Heart left ventricle (tissue), 16 donors: ENCODE measurements at regions not wholly inside any gene's neighbourhood (a gene's known extent, or its start where the extent isn't known, plus 50 kb on each side); places are given as distances from the start of the nearest gene placed in this dataset.
A peak's percentile ranks its signal among the peaks of the same experiment; 100 is the strongest.

ENCODE experiments used
- ATAC-seq, 4 donors: fragments of 200-7000 bp; cut with Tn5 transposase; one replicate each; pipeline ENCODE4 v1.9.1; 2020 to 2022; ENCODE audit warnings: moderate library complexity in 4 of 4, mild to moderate bottlenecking in 3 of 4, moderate number of reproducible peaks in 1 of 4
- DNase-seq, 5 donors: peaks; one replicate each; pipeline ENCODE4 v3.0.0-alpha.2; 2020
- H3K27ac ChIP-seq, 12 donors: fragments of 200-600 bp; sonication (generic) in 4 of 12; one replicate each; pipeline versions ENCODE4 v1.5.0 to v1.8.0; 2016 to 2022; ENCODE audit warnings: mild to moderate bottlenecking in 2 of 12
- H3K27me3 ChIP-seq, 9 donors: fragments of 200-600 bp; sonication (generic) in 2 of 9; one replicate each; pipeline versions ENCODE4 v1.5.1 to v1.8.0; 2016 to 2022; ENCODE audit warnings: mild to moderate bottlenecking in 3 of 9
- H3K36me3 ChIP-seq, 9 donors: fragments of 200-600 bp; sonication (generic) in 2 of 9; one replicate each; pipeline versions ENCODE4 v1.5.0 to v1.8.0; 2018 to 2022; ENCODE audit warnings: mild to moderate bottlenecking in 2 of 9
- H3K4me1 ChIP-seq, 12 donors: fragments of 200-600 bp; sonication (generic) in 4 of 12; one replicate each; pipeline versions ENCODE4 v1.5.0 to v1.8.0; 2016 to 2022; ENCODE audit warnings: mild to moderate bottlenecking in 3 of 12
- H3K4me3 ChIP-seq, 12 donors: fragments of 200-600 bp; sonication (generic) in 4 of 12; one replicate each; pipeline versions ENCODE4 v1.5.0 to v1.8.0; 2017 to 2022; ENCODE audit warnings: mild to moderate bottlenecking in 9 of 12, moderate library complexity in 4 of 12
- H3K9me3 ChIP-seq, 12 donors: fragments of 200-600 bp; sonication (generic) in 4 of 12; one replicate each; pipeline versions ENCODE4 v1.5.0 to v1.8.0; 2016 to 2022; ENCODE audit warnings: mild to moderate bottlenecking in 1 of 12
- POLR2A ChIP-seq, 2 donors: fragments of 450-650 bp; IDR thresholded peaks; one replicate each; pipeline ENCODE4 v1.6.1; 2017; ENCODE audit warnings: antibody characterized with exemption in 2 of 2, mild to moderate bottlenecking in 2 of 2, moderate library complexity in 2 of 2
- WGBS, 4 donors: extraction: QIAGEN DNeasy Blood & Tissue Kit in 2 of 4; methylation state at CpG; one replicate each; pipeline versions ENCODE4 v1.1.5 to v1.1.7; 2013 to 2018; 5-methylcytosine and 5-hydroxymethylcytosine counted together
- intact Hi-C, 10 donors: fragments of 100-400 bp; cut with DNase I; formaldehyde crosslinking; loops; one replicate each; pipeline versions ENCODE4 v1.11.1 to v1.14.2; 2022
- TF ChIP-seq, protein P1 (sequence below), 12 donors: fragments of 200-600 bp; sonication (generic) in 4 of 12; IDR thresholded peaks; one replicate each; pipeline versions ENCODE4 v1.5.0 to v1.8.0; 2018 to 2022; ENCODE audit warnings: antibody characterized with exemption in 12 of 12, mild to moderate bottlenecking in 5 of 12
- donor health status: ischemic (EF 13 %, LVEDD 7.1; RV severe dilation, severe dysfunction).
- donor health status: healthy with polysubstance abuse.
- donor health status: DM: no; HTN: yes; CAD: no.
- donor health status: DM: no; HTN: no; CAD: no.
- donor health status: ischemic (EF 25% LVEDD 6.9; RV normal size, moderate dysfunction).
- donor health status: ischemic (EF 25% LVEDD 5.7; RV mildly dilated, moderate dysfunction).
- donor health status: healthy.
- donor health status: DM: yes; HTN: yes; CAD: no.
- donor health status: ischemic (EF 35%, LVEDD 5.7; RV mildly dilated, moderate dysfunction).
- donor health status: nonischemic (EF 11% LVEDD 7.7; RV severe dilation, severe dysfunction).
- donor health status: DM: yes; HTN: yes; CAD: no.
- donor health status: PGD.
- donor health status: ischemic (EF 29% LVEDD 5.4; RV normal size, mild dysfunction).
- donor health status: nonischemic (EF 23%, LVEDD 6.1; RV moderate dilation, normal function).

DNA sequence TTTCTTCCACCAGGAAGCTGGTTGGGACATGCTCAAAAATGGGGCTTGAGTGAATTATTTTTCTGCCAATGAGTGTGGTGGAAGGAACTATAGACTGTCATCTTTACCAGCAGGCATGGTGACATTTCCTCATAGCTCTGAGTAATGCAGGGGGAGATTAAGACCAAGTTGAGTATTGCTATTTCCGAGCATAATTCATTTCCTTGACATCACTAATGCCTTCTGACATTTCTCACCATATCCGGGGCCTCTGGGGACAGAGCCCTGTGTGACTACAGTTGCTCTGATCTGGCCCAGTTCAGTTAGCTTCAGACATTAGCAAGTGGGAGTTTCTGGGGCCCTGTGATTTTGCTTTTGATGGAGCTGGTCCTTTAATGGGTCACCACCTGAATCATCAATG lies 410.4 kb downstream of the MEIS1 start:
- intact Hi-C loops = no loop called here
- Histone ChIP-seq H3K36me3 (no peaks in the 10 kb centered on the region), H3K27me3 (no peaks in the 10 kb centered on the region), H3K9me3 (no peaks in the 10 kb centered on the region), H3K4me1 (no peaks in the 10 kb centered on the region), H3K27ac (no peak overlapping the region), H3K4me3 (no peak overlapping the region)
- ATAC-seq = no peak
- TF ChIP-seq, protein P1, sequence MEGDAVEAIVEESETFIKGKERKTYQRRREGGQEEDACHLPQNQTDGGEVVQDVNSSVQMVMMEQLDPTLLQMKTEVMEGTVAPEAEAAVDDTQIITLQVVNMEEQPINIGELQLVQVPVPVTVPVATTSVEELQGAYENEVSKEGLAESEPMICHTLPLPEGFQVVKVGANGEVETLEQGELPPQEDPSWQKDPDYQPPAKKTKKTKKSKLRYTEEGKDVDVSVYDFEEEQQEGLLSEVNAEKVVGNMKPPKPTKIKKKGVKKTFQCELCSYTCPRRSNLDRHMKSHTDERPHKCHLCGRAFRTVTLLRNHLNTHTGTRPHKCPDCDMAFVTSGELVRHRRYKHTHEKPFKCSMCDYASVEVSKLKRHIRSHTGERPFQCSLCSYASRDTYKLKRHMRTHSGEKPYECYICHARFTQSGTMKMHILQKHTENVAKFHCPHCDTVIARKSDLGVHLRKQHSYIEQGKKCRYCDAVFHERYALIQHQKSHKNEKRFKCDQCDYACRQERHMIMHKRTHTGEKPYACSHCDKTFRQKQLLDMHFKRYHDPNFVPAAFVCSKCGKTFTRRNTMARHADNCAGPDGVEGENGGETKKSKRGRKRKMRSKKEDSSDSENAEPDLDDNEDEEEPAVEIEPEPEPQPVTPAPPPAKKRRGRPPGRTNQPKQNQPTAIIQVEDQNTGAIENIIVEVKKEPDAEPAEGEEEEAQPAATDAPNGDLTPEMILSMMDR (IDR thresholded peaks at IDR 0.05) = no peak
- no peak for TF ChIP-seq POLR2A (IDR thresholded peaks at IDR 0.05)
- DNase-seq = no peak
- WGBS, 4 donors = 54 to 69% (median 63%) methylated on average over 2 of the region's 2 CpGs

DNA sequence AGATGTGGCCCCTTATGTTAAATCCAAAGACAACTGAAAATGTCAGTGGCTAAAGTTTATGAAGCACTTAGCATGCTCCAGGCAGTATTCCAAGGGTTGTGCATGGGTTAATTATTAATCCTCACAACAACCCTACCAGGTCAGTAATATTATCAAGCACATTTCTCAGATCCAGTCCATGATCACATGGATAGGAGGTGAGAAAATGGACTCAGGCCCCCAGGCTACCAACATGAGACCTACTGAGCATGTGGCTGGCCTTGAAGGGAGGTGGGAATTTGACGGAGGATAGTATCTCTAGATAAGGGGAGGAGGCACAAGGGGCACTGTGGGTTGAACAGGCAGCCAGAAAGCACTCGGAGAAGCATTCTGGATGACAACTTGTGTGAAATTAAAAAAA lies 412.0 kb downstream of the MEIS1 start:
- intact Hi-C loops = no loop called here
- no peaks in the 10 kb centered on the region for H3K27me3 ChIP-seq
- no peaks in the 10 kb centered on the region for H3K9me3 ChIP-seq
- no peaks in the 10 kb centered on the region for H3K4me1 ChIP-seq
- ATAC-seq (no peak), DNase-seq (no peak)
- TF ChIP-seq POLR2A (IDR thresholded peaks at IDR 0.05) = no peak
- TF ChIP-seq, protein P1 (IDR thresholded peaks at IDR 0.05) = no peak
- no peak overlapping the region for H3K4me3 ChIP-seq
- no peaks in the 10 kb centered on the region for H3K36me3 ChIP-seq
- 61 to 85% (median 71%) methylated on average over 2 of the region's 2 CpGs for WGBS, 4 donors
- no peak overlapping the region for H3K27ac ChIP-seq

DNA sequence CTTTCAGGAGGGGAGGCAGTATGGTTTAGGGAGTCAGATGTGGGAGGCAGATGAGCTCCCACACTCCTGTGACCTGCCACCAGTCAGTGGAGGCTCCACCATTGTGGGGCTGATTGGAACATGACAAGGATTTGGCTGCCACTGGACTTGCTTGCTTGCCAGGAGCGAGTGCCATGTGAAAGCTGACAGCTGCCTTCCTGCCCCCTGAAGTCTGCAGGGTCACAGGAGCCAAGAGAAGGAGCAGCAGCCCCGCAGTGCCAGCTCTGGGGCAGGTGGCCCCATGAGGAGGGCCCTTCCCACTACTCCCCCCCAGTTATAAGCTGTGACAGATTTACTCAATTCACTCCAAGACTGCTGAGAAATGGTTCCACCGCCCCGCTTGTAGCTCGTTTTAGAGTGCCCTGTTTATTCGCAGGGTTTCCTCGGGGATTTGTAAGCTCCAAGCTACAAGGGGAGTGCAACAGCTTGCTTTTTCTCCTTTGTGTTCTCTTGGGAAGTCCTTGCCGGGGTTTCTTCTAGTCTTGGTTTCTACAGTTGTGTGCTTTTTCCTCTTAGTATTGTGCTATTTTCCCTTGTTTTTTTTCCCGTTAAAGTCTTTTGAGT lies 414.3 kb downstream of the MEIS1 start:
- peak; percentile 87 to 94 (median 91) for ATAC-seq
- Histone ChIP-seq H3K27ac (peak overlapping the region in 1 of 12 donors; percentile 87), H3K4me3 (no peak overlapping the region), H3K9me3 (no peaks in the 10 kb centered on the region), H3K27me3 (no peaks in the 10 kb centered on the region), H3K4me1 (no peaks in the 10 kb centered on the region), H3K36me3 (no peaks in the 10 kb centered on the region)
- WGBS, 4 donors = 51 to 69% (median 64%) methylated on average over 8 to 9 of the region's 9 CpGs
- intact Hi-C loops = no loop called here
- DNase-seq = peak; percentile 32 to 73 (median 57)
- TF ChIP-seq, protein P1 (IDR thresholded peaks at IDR 0.05) = no peak

DNA sequence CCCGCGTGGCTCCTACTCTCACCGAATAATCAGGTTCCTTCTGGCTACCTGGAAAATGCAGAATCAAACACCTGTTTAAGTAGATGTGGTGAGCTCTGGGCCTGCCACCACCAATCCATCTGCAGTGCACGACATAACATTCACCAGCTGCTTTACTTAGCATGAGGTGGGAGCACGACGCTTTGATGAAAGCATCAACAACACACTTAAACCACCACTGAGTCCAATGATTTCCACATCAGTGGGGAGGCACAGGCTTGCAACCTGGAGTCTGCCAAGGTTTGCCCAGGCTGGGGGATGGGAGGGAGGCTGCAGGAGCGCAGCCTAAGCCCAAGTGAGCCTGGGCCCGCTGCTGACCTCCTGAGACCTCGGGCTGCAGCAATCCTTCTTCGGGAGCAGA lies 415.5 kb downstream of the MEIS1 start:
- 72 to 80% (median 76%) methylated on average over 8 to 10 of the region's 10 CpGs for WGBS, 4 donors
- Histone ChIP-seq H3K9me3 (no peaks in the 10 kb centered on the region), H3K27me3 (no peaks in the 10 kb centered on the region), H3K4me1 (no peaks in the 10 kb centered on the region), H3K4me3 (no peak overlapping the region), H3K36me3 (no peaks in the 10 kb centered on the region), H3K27ac (peak overlapping the region in 1 of 12 donors; percentile 87)
- peak in 1 of 4 donors; percentile 17 for ATAC-seq
- intact Hi-C loops = no loop called here
- DNase-seq = peak in 1 of 5 donors; percentile 22
- no peak for TF ChIP-seq POLR2A (IDR thresholded peaks at IDR 0.05)
- TF ChIP-seq, protein P1 (IDR thresholded peaks at IDR 0.05) = no peak
